HCT116 (cell line): ENCODE measurements at regions not wholly inside any gene's neighbourhood (a gene's known extent, or its start where the extent isn't known, plus 50 kb on each side); places are given as distances from the start of the nearest gene placed in this dataset.

Experiments
- ATAC-seq: fragments of 200-7000 bp; cut with Tn5 transposase; 2 replicates; pipeline ENCODE4 v1.9.1; 2020; ENCODE audit warnings: mild to moderate bottlenecking, moderate library complexity
- BruUV-seq: library from RNA; stranded (reverse); fragments of 400-500 nt; replicated peaks from 2 replicates; lab custom pipeline; 2021; lab: Mats Ljungman, UMichigan
- CTCF ChIA-PET: fragments of 300-600 bp; sonication (Branson Sonifier 250); formaldehyde crosslinking; loops from one replicate; lab custom pipeline; 2021; ENCODE audit warnings: antibody characterized with exemption; lab: Charles Lee
- POLR2A ChIA-PET: fragments of 300-600, 350-600 bp; sonication (Branson Sonifier 250); formaldehyde crosslinking; loops from one replicate; lab custom pipeline; 2021; ENCODE audit warnings: antibody characterized with exemption; lab: Charles Lee
- RAD21 ChIA-PET, 2 experiments: fragments of 300-600 bp; sonication (Branson Sonifier 250); formaldehyde crosslinking; loops; one replicate each; lab custom pipeline; 2023; ENCODE audit warnings: low total read pairs in 2 of 2; ENCODE audit not compliant: uncharacterized antibody in 2 of 2, unreplicated experiment in 2 of 2, low non-redundant PET in 1 of 2; lab: Charles Lee
- DNase-seq: peaks from one replicate; pipeline ENCODE4 v3.0.0-alpha.2; 2010; ENCODE audit warnings: low read depth, low spot score
- H2AFZ ChIP-seq: fragments of 200-600 bp; shearing (Covaris generic), sonication (generic); 2 replicates; pipeline ENCODE4 v1.6.1; 2017; ENCODE audit warnings: low read depth, mixed run types, mixed read lengths, antibody characterized with exemption, low read length; ENCODE audit not compliant: poor library complexity, severe bottlenecking
- H3K27ac ChIP-seq: 2 replicates; pipeline ENCODE4 v1.5.1; 2012; ENCODE audit warnings: low read depth, low read length
- H3K27me3 ChIP-seq: fragments of 200-600 bp; sonication (generic); 2 replicates; pipeline ENCODE4 v1.6.1; 2016; ENCODE audit warnings: mixed run types, low read length, mixed read lengths; ENCODE audit not compliant: insufficient read depth
- H3K36me3 ChIP-seq, 2 experiments: fragments of 200-500 bp in 1 of 2; fragments of 200-600 bp in 1 of 2; sonication (Bioruptor generic) in 1 of 2; sonication (generic) in 1 of 2; 2 replicates each; pipeline versions ENCODE4 v1.5.1 to v1.6.1; 2014 to 2016; ENCODE audit warnings: low read length in 2 of 2, inconsistent platforms in 1 of 2, mixed read lengths in 1 of 2, mixed run types in 1 of 2; ENCODE audit not compliant: insufficient read depth in 2 of 2, control insufficient read depth in 1 of 2
- H3K4me1 ChIP-seq, 2 experiments: fragments of 200-600 bp in 1 of 2; sonication (generic) in 1 of 2; 2 replicates each; pipeline versions ENCODE4 v1.5.1 to v1.6.1; 2012 to 2017; ENCODE audit warnings: low read length in 2 of 2, inconsistent platforms in 1 of 2, mild to moderate bottlenecking in 1 of 2, mixed read lengths in 1 of 2, mixed run types in 1 of 2, moderate library complexity in 1 of 2; ENCODE audit not compliant: insufficient read depth in 2 of 2, control insufficient read depth in 1 of 2
- H3K4me2 ChIP-seq: fragments of 200-600 bp; sonication (generic); 2 replicates; pipeline ENCODE4 v1.6.1; 2017; ENCODE audit warnings: mixed run types, low read length, mixed read lengths
- H3K4me3 ChIP-seq, 2 experiments: fragments of 200-600 bp in 1 of 2; sonication (generic) in 1 of 2; replicated peaks in 1 of 2; 2 replicates each; pipeline ENCODE4 v1.5.1; 2011 to 2016; ENCODE audit warnings: low read length in 2 of 2, control low read depth in 1 of 2, low read depth in 1 of 2, mild to moderate bottlenecking in 1 of 2, mixed read lengths in 1 of 2, mixed run types in 1 of 2
- H3K79me2 ChIP-seq: fragments of 200-600 bp; sonication (generic); 2 replicates; pipeline ENCODE4 v1.6.1; 2017; ENCODE audit warnings: mild to moderate bottlenecking, mixed run types, low read length, moderate library complexity, mixed read lengths; ENCODE audit not compliant: insufficient read depth
- H3K9ac ChIP-seq: fragments of 200-600 bp; sonication (generic); 2 replicates; pipeline ENCODE4 v1.6.1; 2016; ENCODE audit warnings: low read length, mixed read lengths
- H3K9me2 ChIP-seq: fragments of 200-600 bp; sonication (generic), shearing (Covaris generic); 2 replicates; pipeline ENCODE4 v1.6.1; 2017; ENCODE audit warnings: mixed run types, mild to moderate bottlenecking, moderate library complexity; ENCODE audit not compliant: insufficient read depth
- H3K9me3 ChIP-seq, 2 experiments: fragments of 200-500 bp in 1 of 2; fragments of 200-600 bp in 1 of 2; sonication (Bioruptor generic) in 1 of 2; sonication (generic) in 1 of 2; 2 replicates each; pipeline ENCODE4 v1.6.1; 2014 to 2017; ENCODE audit warnings: low read length in 2 of 2, mixed read lengths in 2 of 2, inconsistent platforms in 1 of 2, low read depth in 1 of 2, mild to moderate bottlenecking in 1 of 2, mixed run types in 1 of 2, moderate library complexity in 1 of 2; ENCODE audit not compliant: control insufficient read depth in 1 of 2, insufficient read depth in 1 of 2
- H4K20me1 ChIP-seq: fragments of 200-600 bp; sonication (generic), shearing (Covaris generic); 2 replicates; pipeline ENCODE4 v1.6.1; 2017; ENCODE audit warnings: mixed run types, mild to moderate bottlenecking, moderate library complexity; ENCODE audit not compliant: insufficient read depth
- CEBPB ChIP-seq: IDR thresholded peaks from 2 replicates; pipeline ENCODE4 v1.6.1; 2012; ENCODE audit warnings: low read depth
- EGR1 ChIP-seq: IDR thresholded peaks from 2 replicates; pipeline ENCODE4 v1.6.1; 2012; ENCODE audit warnings: low read depth
- EZH2 ChIP-seq: fragments of 200-600 bp; sonication (generic); IDR thresholded peaks from 2 replicates; pipeline ENCODE4 v1.6.1; 2017; ENCODE audit warnings: antibody characterized with exemption, mixed run types
- EZH2phosphoT487 ChIP-seq: fragments of 200-600 bp; IDR thresholded peaks from 2 replicates; pipeline ENCODE4 v1.6.1; 2018; ENCODE audit warnings: antibody characterized with exemption, borderline replicate concordance
- FOSL1 ChIP-seq: IDR thresholded peaks from 2 replicates; pipeline ENCODE4 v1.6.1; 2012; ENCODE audit warnings: low read depth
- JUND ChIP-seq: IDR thresholded peaks from 2 replicates; pipeline ENCODE4 v1.6.1; 2012
- POLR2A ChIP-seq: IDR thresholded peaks from 2 replicates; pipeline ENCODE4 v1.7.0; 2011; ENCODE audit warnings: borderline replicate concordance; ENCODE audit not compliant: insufficient read depth, insufficient read length; ENCODE audit errors: extremely low read depth
- SRF ChIP-seq: IDR thresholded peaks from 2 replicates; pipeline ENCODE4 v1.6.1; 2012; ENCODE audit warnings: low read depth
- ZBTB33 ChIP-seq: IDR thresholded peaks from 2 replicates; pipeline ENCODE4 v1.6.1; 2011; ENCODE audit warnings: mild to moderate bottlenecking, low read length, moderate library complexity; ENCODE audit not compliant: insufficient replicate concordance; ENCODE audit errors: extremely low read depth
- intact Hi-C: fragments of 100-400 bp; cut with micrococcal nuclease; formaldehyde crosslinking; loops from 2 replicates; pipeline ENCODE4 v1.10.0; 2022

GRCh38 chr4:125944966-125945365, 630.2 kb downstream of the FAT4 start:
- H3K9ac ChIP-seq: no peak overlapping the region
- H4K20me1 ChIP-seq: no peaks in the 10 kb centered on the region
- H3K27ac ChIP-seq: no peak overlapping the region
- ChIA-PET CTCF (no interaction called here), RAD21 (no interaction called here), POLR2A (no interaction called here)
- no peaks in the 10 kb centered on the region for H3K27me3 ChIP-seq
- no TSS peak for BruUV-seq
- H3K79me2 ChIP-seq: no peaks in the 10 kb centered on the region
- intact Hi-C loops: no loop called here
- no peak overlapping the region for H2AFZ ChIP-seq
- H3K9me2 ChIP-seq: no peaks in the 10 kb centered on the region
- no peak for ATAC-seq
- no peaks in the 10 kb centered on the region for H3K36me3 ChIP-seq
- H3K4me1 ChIP-seq: no peaks in the 10 kb centered on the region
- H3K9me3 ChIP-seq: no peaks in the 10 kb centered on the region
- H3K4me2 ChIP-seq: no peak overlapping the region
- H3K4me3 ChIP-seq: no peak overlapping the region
- no peak for DNase-seq
- TF ChIP-seq EZH2 (no peak), ZBTB33 (no peak), CEBPB (no peak), EZH2phosphoT487 (no peak)

GRCh38 chr4:125948021-125948420, 633.3 kb downstream of the FAT4 start:
- BruUV-seq: no TSS peak
- no peaks in the 10 kb centered on the region for H4K20me1 ChIP-seq
- no peaks in the 10 kb centered on the region for H3K36me3 ChIP-seq
- H3K9ac ChIP-seq: no peak overlapping the region
- no peak overlapping the region for H3K4me3 ChIP-seq
- no peaks in the 10 kb centered on the region for H3K4me1 ChIP-seq
- no peak overlapping the region for H2AFZ ChIP-seq
- no peaks in the 10 kb centered on the region for H3K79me2 ChIP-seq
- intact Hi-C loops: no loop called here
- H3K27me3 ChIP-seq: no peaks in the 10 kb centered on the region
- no peaks in the 10 kb centered on the region for H3K9me2 ChIP-seq
- DNase-seq (no peak), ATAC-seq (no peak)
- H3K27ac ChIP-seq: no peak overlapping the region
- H3K4me2 ChIP-seq: no peak overlapping the region
- POLR2A ChIA-PET: no interaction called here
- H3K9me3 ChIP-seq: no peaks in the 10 kb centered on the region
- CTCF ChIA-PET: no interaction called here
- RAD21 ChIA-PET: no interaction called here
- TF ChIP-seq EGR1: no peak
- no peak for TF ChIP-seq JUND
- TF ChIP-seq FOSL1: no peak
- no peak for TF ChIP-seq POLR2A
- no peak for TF ChIP-seq EZH2
- no peak for TF ChIP-seq SRF
- TF ChIP-seq CEBPB: no peak
